T-helper 2 cell (primary cell): ENCODE measurements at regions not wholly inside any gene's neighbourhood (a gene's known extent, or its start where the extent isn't known, plus 50 kb on each side); places are given as distances from the start of the nearest gene placed in this dataset.
"Not testable (repeated sequence)": the region's sequence is repeated elsewhere in the genome, so short reads cannot be mapped to it uniquely, and the experiment has no call there.

ENCODE experiments used
- DNase-seq, 5 experiments: peaks; one replicate each; pipeline versions ENCODE4 v3.0.0 to v3.0.0-alpha.2; 2012 to 2022

DNA sequence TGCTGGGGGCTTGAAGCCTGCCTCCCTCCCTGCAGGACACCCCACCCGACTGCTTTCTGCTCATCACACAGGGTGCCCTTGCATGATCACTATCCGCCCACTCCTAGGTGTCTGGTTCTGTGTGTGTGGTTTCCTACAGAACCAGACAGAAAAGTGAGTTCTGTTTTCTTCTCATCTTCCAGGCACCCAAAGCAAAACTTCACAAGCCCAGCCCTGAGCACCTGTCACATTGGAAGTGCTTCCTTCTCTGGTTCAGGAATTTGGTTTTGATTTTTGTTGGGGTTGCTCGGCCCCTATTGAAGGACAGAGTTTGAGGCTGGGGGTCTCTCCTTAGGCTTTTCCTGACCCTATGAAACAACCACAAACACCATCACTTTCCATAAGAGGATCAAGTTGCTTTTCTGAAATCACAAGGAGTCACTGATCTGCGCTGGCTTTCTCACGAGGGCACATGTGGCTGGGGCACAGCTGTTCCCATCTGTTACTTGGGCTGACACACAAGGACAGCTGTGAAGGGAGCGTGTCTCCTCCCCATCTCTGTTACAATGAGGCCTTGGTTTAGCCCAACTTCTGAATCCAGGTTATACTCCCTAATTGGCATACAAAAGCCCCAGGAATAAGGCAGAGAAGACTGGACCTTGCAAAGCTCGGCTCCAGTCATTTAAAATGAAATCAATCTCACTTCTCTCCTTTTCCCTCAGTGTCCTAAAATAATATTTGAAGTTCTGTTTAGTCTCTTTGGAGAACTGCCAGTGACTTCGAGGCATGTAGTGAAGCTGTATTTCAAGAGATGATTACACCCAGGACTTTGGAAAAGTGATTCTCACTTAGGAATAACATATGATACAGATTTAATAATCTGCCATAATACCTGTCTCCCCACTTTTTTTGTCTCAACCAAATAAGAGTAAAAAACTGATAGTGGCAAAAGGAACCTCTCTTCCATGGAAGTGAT is 213.1 kb upstream of the GAS1 start:
- DNase-seq, result no peak

DNA sequence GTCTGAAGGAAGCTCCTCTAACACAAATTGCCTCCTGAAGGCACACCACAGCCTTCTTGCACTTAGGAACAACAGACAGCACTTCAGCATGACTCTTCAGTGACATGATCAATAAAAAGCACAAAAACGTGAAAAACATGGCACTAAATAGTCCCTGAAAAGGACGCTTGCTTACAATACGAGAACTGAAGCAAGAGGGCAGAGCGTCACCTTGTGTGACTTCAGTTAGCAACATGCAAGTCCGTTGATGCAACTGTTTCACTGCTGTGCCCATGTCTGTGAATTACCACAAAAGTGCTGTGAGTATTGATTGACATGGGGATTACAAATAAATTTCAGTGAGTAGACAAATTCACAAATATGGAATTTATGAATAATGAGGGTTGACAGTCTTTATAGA is 219.9 kb upstream of the GAS1 start:
- no peak for DNase-seq

DNA sequence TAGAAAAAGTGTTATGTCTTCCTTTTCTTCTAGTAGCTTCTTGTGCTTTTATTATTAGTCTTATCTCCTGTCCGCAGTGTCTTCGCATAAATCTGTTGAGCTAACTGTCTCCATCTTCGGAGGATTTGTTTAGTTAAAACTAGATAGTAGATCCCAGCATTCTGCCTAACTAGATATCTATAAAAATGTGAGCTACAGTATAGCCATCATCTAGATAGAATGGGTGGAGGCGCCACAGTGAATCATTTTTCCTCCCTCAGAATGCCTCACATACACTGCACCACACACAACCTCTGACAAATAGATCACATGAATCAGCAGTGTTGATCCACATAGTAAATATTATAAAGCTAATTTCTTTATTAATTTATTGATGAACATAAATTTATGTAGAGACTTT is 220.3 kb upstream of the GAS1 start:
- DNase-seq, result no peak

DNA sequence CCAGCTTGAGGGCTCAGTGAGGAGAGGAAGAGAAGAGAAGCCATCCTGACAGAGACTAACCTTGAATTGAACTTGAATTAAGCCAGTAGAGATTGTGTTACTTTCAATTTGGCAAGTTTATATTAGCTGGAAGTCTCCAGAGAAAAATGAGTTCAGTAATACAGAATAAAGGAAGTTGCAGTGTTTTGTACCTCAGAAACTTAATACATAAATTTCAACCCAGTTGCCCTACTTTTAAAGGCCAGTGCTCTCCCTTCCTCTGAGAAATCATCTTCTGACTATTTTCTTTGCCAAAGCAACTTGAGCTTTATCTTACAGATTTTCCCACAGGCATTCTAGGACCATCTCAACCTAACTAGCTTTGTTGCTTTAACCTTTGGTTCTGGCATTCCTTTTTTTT is 231.0 kb upstream of the GAS1 start:
- DNase-seq, result no peak

DNA sequence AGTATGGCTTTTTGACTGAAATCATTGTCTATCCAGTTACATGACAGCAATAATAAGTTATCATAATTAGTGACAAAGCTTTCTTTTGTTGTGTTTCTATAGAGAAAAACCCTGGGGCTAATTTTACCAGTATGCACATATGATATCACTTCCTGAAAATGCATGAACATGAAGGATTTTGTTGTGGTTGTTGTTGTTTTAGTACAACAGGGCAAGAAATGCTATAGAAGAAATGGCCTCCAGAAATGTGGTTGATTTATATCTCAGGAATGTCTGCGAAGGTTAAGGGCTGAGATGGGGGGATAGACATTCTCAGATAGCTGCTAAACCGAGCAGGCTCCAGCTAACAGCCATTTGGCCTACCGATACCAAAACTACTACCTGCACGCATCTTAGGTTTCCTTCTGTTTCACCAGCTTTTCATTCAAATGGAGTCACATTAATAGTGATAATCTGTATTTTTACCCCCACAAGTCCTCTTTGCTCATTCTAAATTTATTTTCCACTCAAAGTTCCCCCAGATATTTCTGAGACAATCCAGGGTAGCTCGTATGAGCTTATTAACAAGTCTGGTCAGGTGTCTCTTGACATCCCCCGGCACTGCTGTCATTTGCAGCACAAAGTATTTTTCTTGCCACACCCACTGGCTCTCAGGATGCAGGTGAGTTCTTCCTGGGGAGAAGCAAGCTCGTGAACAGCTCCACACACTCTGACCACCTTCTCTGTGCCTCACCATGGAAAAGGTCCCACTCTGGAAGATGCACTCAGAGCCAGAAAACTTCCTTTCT is 232.4 kb upstream of the GAS1 start:
- DNase-seq, result no peak

DNA sequence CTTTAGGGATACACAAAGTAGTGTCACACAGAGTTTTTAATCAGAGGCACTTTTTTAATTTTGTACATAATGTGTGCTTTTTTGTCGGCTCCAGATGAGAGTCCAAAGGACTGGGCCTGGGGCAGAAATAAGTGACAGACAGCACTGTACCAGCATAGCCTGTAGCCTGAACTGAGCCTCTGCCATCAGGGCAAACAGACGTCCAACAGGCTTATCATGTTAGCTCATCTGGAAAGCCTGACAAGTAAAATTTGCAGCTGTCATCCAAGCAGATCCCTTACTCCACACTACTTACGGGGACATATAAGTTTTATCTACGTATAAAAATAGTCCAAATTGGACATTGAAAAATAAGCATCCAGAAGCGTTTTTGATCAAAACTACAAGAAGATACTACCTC is 233.1 kb upstream of the GAS1 start:
- DNase-seq, result no peak

DNA sequence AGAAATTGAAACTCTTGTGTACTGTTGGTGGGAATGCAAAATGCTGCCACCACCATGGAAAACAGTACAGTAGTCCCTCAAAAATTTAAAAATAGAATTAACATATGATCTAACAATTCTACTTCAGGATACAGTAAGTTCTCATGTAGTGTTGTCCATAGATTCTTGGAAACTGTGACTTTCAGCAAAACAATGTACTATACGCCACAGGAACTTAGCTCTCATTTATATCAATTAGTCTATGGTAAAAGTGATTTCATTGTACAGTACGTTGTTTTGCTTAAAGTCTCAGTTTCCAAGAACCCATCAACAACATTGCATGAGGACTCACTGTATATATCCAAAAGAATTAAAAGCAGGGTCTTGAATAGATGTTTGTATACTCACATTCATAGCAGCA is 233.5 kb upstream of the GAS1 start:
- DNase-seq, result no peak

DNA sequence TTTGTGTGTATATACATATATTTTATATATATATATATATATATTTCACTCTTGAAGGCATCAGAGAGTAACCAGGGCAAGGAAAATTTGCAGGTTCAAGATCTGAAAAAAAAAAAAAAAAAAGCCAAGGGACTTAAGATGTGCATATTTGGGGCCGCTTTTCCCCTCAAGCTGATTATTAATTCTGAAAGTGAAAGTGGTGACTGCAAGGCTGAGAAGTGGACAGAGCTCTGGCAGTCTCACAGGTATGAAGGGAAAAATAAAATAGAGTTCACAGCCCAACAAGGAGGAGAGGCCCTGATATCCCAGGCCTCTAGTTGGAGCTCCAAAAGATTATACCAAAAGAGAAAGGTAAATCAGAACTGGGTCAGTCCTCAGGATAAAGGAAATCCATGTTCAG is 234.4 kb upstream of the GAS1 start:
- no peak for DNase-seq

DNA sequence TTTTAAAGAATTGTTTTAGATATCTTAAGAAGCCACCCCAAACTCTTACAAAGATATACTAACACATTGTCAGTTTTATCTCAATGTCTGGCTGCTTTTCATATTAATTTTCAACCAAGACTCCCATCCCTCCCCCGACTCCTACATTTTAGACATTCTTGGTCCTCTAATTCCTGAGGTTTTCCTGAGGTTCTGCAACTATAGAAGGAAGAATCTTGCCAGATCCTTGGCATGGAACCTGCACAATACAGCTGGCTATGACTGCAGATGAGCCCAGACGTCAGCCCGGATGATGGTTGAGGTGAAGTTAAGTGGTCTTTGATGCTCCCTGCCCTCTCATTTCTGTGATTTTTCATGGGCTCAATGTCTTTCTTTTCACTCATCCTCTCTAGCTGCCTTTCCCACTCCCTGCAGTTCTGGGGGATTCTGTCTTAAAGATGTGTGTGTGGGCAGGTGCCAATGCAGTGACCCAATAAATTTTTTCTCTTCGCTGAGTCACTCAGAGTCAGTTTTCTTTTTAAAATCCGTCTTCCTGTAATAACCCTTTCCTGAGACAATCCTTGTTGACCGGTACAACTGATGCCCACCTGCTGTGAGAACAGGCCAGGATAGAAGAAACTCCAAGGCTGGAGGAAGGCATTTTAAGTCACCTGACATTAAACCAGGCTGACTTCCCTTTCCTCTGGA is 237.8 kb upstream of the GAS1 start:
- DNase-seq, result no peak

DNA sequence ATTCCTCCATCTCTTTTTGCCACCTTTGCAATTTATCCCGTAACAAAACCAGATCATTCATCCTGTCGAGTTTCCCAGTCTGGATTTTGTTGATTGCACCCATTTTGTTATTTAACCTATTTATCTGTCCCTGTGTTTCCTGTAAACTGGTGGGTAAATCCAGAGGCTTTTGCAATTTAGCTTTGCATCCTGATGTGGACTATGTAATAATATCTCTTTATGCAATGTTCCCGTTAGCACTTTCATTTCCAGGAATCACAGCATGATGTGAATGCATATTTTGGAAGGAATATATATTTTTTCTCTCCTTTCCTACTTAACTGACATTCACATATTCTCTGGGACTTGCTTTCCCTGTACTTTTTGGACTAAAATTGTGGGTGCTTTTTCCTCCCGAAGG is 240.3 kb upstream of the GAS1 start:
- DNase-seq, result no peak

DNA sequence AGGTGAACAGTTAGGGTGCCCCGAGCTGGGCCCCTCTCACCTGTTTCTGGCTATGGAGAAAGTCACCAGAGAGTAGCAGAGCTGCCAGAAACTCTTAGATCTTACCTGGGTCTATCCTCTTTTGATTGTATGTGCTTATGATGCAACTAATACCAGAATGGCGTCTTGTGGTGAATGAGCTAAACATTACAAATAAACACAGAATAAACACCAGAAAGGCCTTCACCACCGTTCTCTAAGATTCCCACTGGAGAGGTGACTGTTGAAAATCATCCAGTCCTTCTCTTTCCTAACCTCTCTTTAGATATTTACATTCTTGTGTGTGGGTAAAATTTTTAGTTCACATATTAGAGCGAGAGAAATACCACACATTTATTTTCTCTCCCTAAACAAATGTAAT is 241.7 kb upstream of the GAS1 start:
- DNase-seq, result no peak

DNA sequence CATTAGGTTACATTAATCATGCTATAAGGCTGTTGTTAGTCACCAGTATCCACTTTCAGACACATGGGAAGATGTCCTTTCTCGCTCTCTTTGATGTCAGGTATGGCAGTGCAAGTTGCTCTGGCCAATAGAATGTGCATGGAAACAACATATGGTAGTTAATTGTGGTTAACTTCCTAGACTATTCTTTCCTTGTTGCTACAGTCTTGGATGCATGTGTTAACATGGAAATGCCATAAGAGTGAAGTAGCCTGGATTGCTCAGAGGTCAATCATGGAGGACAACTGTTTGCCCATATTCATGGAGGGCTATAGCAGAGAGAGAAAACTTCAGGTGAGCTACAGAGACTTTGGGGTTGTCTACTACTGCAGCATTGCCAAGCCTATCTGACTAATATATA is 245.8 kb upstream of the GAS1 start:
- no peak for DNase-seq

DNA sequence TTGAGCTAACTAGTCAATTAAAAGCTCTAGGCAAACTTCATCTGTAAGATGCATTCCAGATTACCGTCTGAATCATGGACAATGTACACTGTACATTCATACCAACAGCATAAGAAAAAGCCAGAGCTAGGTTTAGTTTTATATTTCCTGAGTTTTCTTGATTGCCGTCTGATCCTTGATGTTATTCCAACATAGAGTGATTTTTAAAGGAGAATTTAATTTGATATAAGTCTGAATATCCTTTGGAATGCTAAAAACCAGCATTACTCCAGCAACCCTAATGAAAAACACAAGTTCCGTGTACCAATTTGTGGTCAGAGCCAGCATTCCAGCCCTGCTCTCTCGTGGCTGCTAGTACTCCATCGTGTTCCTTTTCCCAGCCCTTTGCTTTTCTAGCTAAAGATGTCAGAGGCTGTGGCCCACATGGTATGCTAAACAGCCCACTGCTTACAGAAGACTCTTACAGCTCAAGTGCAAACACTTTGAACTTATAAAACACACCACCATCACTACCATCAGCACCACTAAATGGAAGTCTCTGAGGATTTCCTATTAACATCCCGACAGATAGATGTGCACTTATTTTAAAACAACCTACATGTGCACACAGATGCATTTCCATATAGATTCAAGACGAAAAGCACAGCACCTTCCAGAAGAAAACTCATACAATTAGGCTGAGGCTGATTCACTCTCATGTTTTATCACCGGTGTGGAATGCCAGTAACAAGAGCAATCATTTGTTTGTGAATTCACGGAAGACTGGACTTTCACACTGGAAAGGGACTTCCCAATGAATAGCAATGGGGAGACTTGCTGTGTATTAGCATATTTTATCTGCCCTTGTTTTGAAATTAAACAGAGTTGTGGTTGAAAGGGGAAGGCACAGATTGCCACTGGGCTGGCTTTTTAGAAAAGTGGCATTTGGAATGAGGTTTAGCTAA is 246.9 kb upstream of the GAS1 start:
- no peak for DNase-seq

DNA sequence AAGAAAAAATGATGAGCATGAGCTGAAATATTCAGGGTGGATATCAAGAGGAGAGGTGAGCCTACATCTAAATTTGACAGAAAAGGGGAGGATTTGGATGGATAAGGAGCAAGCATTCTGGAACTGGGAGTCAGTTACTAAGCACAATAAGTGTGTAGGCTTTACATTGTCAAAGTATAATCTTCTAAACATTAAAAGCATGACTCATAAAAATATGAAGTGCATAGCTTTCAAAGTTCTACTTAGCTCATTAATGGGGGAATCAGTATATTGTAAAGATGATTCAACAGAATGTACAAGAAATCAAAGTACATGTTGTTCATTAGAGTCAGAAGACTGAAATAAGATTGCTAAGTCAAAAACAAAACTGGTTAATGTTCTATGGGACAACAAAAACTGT is 248.0 kb upstream of the GAS1 start:
- DNase-seq, result no peak

DNA sequence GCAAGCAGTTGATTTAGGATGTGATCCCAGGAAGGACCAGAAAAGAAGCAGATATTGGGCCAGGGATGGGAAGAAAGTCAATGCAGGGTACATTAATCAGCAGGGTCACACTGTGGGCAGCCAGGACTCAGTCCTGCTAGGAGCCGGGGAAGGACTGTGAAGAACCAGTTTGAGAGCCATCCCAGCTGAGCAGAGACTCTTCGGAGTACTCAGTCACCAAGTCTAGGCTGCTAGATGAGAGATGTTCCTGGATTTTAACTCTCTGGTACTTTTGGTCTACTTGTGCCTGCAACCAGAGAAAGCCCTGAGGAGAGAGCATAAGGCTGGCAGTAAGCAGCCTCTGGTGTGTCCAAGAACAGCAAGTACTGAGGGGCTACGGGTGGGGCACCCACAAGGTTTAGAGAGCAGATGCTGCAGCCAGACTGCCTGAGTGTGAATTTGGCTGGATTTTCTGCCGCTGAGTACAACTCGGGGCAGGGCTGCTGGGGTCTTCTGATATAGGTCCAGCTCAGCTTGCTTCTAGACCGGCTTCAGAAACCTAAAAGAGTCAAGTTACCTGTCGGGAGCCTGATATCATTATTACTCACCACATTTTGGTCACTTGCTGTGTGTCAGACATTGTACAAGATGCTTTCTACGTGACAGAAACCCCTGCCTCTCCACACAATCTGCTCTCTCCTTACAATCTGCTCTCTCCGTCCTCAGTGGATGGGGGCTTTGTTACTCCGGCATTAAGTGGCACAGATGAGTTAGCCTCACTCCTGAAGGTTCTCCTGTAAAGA is 250.2 kb upstream of the GAS1 start:
- DNase-seq, result no peak

DNA sequence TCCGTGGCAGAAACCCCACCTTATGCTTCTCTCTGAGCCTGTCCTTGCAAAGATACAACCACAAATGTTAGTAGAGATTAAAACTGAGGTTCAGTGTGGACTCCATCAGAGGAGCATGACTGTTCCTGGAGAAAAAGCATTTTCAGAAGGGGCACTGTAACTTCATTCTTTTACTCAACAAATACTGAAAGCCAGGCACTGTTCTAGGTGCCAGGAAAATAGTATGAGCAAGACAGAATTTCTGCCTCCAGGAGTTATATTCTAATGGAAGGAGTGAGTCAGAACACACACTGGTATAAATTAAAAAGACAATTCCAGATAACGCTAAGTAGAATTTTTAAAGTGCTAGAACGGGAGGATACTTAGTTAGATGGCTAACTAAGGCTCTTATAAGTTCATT is 251.4 kb upstream of the GAS1 start:
- DNase-seq, result no peak

DNA sequence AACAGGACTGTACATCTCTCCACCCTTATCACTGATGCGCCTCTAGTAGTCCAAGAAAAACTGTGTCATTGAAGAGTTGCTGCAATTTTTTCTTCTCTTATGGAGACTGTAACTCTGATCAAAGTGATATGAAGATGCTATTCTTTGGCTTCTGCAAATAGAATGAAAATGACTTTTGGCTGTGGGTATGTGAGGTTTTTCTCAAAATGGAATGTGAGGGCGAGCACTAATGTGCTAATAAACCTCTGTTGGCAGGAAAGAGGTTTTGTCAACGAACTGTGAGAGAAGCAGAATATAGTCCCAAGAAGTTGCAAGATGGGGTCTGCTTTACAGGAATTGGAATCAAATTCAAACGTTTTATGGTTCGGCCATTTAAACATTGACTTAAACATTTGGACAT is 252.0 kb upstream of the GAS1 start:
- DNase-seq, result no peak

DNA sequence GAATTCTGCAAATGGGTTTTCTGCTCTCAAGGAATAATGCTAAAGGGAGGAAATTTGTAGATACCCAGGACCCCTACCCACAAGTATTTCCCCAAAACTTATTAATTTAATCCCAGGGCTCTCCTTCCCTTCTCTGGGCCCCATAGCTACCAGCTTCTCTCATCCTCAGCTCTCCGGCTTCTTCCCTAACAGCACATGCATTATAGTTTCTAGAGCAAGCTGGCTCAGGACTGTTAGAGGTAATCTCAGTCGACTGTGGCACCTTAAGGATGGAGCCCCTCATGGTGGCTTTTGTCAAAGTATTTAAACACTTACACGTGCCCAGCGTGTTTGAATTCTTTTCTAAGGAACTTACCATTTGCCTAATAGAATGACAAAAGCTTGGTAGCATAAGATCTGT is 252.5 kb upstream of the GAS1 start:
- no peak for DNase-seq

DNA sequence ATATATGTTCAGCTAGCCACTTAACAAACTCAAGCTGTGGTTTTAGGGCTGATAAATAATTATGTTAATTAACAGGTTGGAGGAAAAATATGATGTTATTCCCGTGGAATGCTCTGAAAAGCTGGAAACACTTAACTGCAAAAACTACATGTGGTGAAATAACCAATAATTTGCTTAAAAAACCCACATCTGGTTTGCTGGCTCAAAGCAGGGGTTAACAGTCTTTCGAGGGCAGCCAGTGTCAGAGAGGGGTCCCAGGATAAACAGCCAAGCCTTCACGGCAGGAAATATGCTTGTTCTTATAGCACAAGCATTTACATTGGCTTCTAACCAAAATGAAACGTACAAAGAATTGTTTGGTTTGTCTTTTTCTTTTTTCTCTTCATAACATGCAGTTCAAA is 254.0 kb upstream of the GAS1 start:
- DNase-seq, result no peak

DNA sequence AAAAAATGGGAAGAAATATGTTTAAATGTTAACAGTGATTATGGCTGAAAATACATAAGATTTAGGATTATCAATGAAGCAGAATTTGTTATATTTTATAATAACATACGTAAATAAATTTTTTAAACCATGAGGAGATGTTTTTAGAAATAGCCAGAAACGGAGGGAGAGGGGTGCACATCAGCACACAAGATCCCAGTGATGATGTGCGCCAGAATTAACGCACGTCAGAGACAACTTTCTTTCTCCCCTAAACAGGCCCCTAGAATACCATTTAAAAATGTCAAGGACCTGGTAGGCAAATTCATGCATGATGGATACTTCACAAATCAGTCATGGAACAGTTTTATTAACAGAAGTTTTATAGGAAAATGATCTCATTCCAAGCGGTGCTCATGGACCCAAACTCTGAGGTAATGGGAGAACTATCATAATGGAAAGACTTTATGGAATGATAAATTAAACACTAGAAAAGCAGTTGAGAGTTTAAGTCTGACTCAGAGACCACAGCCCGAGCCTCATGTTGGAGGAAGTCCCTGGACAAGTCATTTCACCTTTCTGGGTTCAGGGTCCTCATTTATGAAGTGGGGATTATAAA is 258.9 kb upstream of the GAS1 start:
- DNase-seq, result no peak

DNA sequence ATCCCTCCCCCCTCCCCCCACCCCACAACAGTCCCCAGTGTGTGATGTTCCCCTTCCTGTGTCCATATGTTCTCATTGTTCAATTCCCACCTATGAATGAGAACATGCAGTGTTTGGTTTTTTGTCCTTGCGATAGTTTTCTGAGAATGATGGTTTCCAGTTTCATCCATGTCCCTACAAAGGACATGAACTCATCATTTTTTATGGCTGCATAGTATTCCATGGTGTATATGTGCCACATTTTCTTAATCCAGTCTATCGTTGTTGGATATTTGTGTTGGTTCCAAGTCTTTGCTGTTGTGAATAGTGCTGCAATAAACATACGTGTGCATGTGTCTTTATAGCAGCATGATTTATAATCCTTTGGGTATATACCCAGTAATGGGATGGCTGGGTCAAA is 263.4 kb upstream of the GAS1 start:
- not testable (repeated sequence) for DNase-seq
